Activated CD8-positive, alpha-beta memory T cell treated with anti-CD3 and anti-CD28 coated beads, Interleukin-2, amount 50 U/mL, for 24 hours (primary cell): ENCODE measurements at regions not wholly inside any gene's neighbourhood (a gene's known extent, or its start where the extent isn't known, plus 50 kb on each side); places are given as distances from the start of the nearest gene placed in this dataset.
"Not testable (repeated sequence)": the region's sequence is repeated elsewhere in the genome, so short reads cannot be mapped to it uniquely, and the experiment has no call there.

Experiments used
- DNase-seq: peaks from one replicate; pipeline ENCODE4 v3.0.0-alpha.2; 2020; ENCODE audit errors: extremely low read depth

GRCh38 chr12:89064151-89064550, 288.1 kb downstream of the DUSP6 start:
- DNase-seq = no peak

DNA sequence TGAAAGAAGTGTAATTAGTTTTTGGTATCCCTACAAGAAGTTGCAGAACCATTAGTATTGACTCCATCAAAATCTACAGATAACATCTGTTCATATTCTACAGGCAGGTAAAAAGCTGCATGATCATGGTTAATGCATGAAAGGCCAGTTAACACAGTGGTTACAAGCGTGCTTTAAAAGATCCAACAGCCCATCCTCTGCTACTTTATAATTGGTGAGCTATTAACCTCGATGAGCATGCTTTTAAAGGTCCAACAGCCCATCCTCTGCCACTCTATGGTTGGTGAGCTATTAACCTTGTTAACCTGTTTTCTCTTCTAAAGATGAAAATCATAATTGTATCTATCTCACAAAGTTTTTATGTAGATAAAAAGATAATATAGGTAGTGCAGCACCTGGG, 289.3 kb downstream of the DUSP6 start:
- DNase-seq = no peak

- DNase-seq = no peak
Observed at GRCh38 chr12:89059721-89060541, 292.4 kb downstream of the DUSP6 start.

DNA sequence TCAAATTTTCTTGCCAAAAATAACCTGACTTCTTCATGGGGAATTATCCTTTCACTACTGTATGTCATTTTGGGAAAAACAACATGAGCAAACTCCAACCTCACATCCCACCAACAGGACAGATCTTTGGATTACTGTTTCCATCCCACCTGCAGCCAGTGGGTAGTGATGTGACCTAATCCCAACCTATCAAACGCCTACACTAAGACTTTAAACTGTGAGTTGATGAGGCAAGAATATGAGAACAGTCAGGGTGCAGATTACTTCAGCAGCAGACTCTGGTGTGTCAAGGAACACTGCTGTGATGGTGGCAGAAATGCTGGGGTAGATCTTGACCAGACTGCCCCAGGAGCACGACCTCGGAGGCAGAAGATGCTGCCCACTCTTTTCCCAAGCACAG, 293.2 kb downstream of the DUSP6 start:
- no peak for DNase-seq

- DNase-seq = no peak
Observed at GRCh38 chr12:89058402-89058801, 293.9 kb downstream of the DUSP6 start.

DNA sequence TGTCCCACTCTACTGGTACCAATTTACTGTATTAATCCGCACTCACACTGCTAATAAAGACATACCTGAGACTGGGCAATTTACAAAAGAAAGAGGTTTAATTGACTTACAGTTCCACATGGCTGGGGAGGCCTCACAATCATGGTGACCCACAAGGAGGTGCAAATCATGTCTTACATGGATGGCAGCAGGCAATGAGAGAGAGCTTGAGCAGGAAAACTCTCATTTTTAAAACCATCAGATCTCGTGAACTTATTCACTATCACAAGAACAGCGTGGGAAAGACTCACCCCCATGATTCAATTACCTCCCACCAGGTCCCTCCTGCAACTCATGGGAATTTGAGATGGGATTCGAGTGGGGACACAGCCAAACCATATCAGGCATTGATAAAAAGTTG, 298.5 kb downstream of the DUSP6 start:
- not testable (repeated sequence) for DNase-seq

- no peak for DNase-seq
Observed at GRCh38 chr12:89051065-89051677, 301.1 kb downstream of the DUSP6 start.

DNA sequence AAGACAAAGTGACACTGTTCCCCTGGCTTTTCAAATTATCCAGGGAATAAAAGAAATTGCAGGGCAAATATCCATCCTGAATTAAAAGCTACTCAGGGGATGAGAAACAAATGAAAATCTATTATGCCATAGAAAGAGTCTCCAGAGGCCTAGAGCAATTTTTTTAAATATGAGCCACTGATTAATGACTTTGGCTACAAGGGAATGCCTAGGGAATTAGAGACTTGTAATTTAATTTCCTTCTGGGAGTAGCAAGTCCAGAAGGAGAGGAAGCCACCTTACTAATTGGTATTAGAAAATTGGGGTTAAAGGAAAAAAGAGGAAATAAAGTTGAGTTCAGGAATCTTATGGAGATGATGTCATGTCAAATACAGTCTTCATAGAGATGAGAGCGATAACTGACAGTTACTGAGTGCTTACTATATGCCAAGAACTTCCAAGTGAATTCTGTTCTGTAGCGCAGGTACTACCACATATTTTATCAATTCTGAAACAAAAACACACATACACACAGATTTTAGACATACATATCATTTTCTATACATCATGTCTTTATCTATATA, 304.4 kb downstream of the DUSP6 start:
- DNase-seq = no peak

GRCh38 chr12:89041078-89041477, 311.2 kb downstream of the DUSP6 start:
- no peak for DNase-seq

DNA sequence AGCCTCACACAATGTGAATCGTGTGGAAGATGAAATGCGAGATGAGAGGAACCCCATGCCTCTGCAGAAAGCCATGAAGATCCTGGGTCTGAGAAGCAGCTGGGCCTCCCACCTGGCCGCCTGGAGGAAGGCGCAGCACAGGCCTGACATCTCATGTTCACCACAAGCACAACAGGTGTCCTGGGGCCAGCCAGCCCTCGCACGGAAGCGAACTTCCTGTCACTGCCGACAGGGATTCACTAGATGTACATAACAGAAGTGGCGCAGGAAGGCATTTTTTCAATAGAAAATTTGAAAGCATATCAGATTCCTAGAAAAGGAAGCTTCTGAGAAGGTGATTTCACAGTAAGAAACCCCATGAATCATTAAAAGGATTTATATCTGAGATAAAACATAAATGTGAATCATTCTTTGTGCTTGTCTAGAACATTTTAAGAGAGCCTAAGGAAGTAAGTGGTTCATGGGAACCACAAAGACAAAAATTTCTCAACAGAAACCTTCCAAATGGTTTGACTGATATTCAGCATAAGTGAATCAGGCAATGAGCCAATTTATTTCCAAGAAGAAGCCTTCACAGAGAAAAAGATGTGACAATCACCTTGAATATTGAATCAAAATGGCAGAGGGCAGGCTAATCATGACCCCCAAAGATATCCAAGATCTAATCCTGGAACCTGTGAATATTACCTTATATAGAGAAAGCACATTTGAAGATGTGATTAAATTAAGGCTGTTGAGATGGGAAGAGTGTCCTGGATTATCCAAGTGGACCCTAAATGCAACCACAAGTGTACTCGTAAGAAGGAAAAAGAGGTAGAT, 311.9 kb downstream of the DUSP6 start:
- DNase-seq = peak; percentile 54

- no peak for DNase-seq
Observed at GRCh38 chr12:89038831-89039512, 313.3 kb downstream of the DUSP6 start.

DNA sequence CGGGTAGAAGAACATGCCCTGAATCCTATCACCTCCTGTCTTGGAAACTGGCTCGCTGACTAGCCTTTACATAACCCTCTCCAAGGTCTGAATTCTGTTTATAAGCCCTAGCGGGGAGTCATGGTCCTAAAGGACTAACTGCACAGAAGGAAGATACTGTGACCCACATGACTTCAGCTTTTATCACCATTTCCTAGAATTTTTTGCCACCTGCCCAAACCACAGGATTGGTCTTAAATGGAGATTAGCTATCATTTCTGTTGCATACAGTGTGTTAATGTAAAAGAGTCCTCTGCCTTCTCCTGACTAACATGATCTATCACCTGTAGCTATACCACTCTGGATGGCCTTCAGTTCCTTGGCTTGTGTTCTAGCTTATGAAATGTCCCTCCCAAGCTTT, 319.2 kb downstream of the DUSP6 start:
- DNase-seq = no peak

- no peak for DNase-seq
Observed at GRCh38 chr12:89029961-89030360, 322.3 kb downstream of the DUSP6 start.

GRCh38 chr12:89024580-89024979, 327.7 kb downstream of the DUSP6 start:
- no peak for DNase-seq

GRCh38 chr12:89023936-89024335, 328.4 kb downstream of the DUSP6 start:
- no peak for DNase-seq

DNA sequence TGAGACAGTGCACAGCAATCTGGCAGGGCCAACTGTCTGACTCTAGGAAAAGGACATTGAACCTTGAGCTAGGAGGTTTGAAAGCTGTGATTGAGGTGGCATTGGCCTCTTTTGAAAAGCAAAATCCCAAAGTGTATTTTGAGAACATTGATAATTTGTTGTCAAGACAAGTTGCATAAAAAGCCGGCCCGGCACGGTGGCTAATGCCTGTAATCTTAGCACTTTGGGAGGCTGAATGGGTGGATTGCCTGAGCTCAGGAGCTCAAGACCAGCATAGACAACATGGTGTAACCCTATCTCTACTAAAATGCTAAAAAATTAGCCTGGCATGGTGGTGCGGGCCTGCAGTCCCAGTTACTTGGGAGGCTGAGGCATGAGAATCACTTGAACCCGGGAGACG, 331.6 kb downstream of the DUSP6 start:
- DNase-seq = no peak

DNA sequence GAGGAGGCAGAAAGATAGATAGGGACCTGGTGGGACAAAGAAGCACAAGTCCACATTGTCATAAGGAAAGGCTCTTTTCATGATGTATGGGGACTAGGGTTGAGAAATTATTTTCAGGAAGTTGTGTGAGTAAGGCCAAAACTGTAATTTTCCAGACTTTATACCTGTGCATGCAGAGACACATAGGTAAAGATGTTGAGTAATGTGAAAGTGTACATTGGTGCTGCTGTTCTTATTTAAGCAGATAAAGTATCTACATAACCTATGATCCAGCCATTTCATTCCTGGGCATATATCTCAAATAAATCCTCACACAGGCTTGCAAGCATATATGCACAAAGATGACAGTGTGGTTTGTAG, 332.2 kb downstream of the DUSP6 start:
- no peak for DNase-seq

- peak; percentile 27 for DNase-seq
Observed at GRCh38 chr12:89019439-89020120, 332.7 kb downstream of the DUSP6 start.

- DNase-seq = no peak
Observed at GRCh38 chr12:89016970-89017778, 335.1 kb downstream of the DUSP6 start.

- DNase-seq = no peak
Observed at GRCh38 chr12:89015419-89015818, 336.9 kb downstream of the DUSP6 start.
